Stomach (tissue), 8 donors: ENCODE measurements at regions not wholly inside any gene's neighbourhood (a gene's known extent, or its start where the extent isn't known, plus 50 kb on each side); places are given as distances from the start of the nearest gene placed in this dataset.
A peak's percentile ranks its signal among the peaks of the same experiment; 100 is the strongest.

Experiments used
- DNase-seq, 2 donors: peaks; one replicate each; pipeline versions ENCODE4 v3.0.0 to v3.0.0-alpha.2; 2013 to 2019
- H3K27ac ChIP-seq, 5 donors: fragments of 200-600 bp in 4 of 5; sonication (generic) in 4 of 5; one replicate each; pipeline ENCODE4 v1.5.1; 2013 to 2019; ENCODE audit warnings: mild to moderate bottlenecking in 1 of 5, moderate library complexity in 1 of 5
- H3K27me3 ChIP-seq, 3 donors: fragments of 200-600 bp; sonication (generic); one replicate each; pipeline ENCODE4 v1.5.1; 2017 to 2019; ENCODE audit warnings: mixed run types in 1 of 3
- H3K36me3 ChIP-seq, 4 donors: fragments of 200-600 bp; sonication (generic); 1 replicate in 3 of 4; 2 replicates in 1 of 4; pipeline ENCODE4 v1.5.1; 2016 to 2019
- H3K4me1 ChIP-seq, 4 donors: fragments of 200-600 bp; sonication (generic); one replicate each; pipeline ENCODE4 v1.5.1; 2016 to 2019
- H3K4me3 ChIP-seq, 4 donors: fragments of 200-600 bp; sonication (generic) in 3 of 4; one replicate each; pipeline ENCODE4 v1.5.1; 2016 to 2019; ENCODE audit warnings: mild to moderate bottlenecking in 1 of 4
- H3K9me3 ChIP-seq, 4 donors: fragments of 200-600 bp; sonication (generic); one replicate each; pipeline ENCODE4 v1.5.1; 2016 to 2019
- EP300 ChIP-seq: sonication (generic); formaldehyde crosslinking; IDR thresholded peaks from one replicate; pipeline ENCODE4 v1.6.1; 2017; ENCODE audit warnings: antibody characterized with exemption
- POLR2A ChIP-seq, 4 donors: fragments of 450-650 bp; IDR thresholded peaks; one replicate each; pipeline ENCODE4 v1.6.1; 2016; ENCODE audit warnings: antibody characterized with exemption in 4 of 4, control low read depth in 2 of 4, mild to moderate bottlenecking in 1 of 4, moderate library complexity in 1 of 4
- POLR2AphosphoS5 ChIP-seq, 3 donors: sonication (generic); formaldehyde crosslinking; IDR thresholded peaks; one replicate each; pipeline ENCODE4 v1.6.1; 2016; ENCODE audit warnings: antibody characterized with exemption in 3 of 3
- WGBS, 5 donors: extraction: QIAGEN DNeasy Blood & Tissue Kit in 3 of 5; methylation state at CpG; one replicate each; pipeline versions ENCODE4 v1.1.5 to v1.1.7; 2013 to 2018; 5-methylcytosine and 5-hydroxymethylcytosine counted together
- intact Hi-C: fragments of 100-400 bp; cut with DNase I; formaldehyde crosslinking; loops from one replicate; pipeline ENCODE4 v1.15.1; 2023; ENCODE audit warnings: low total_unique reads
- TF ChIP-seq, protein P1 (sequence below), 7 experiments: fragments of 450-650 bp in 4 of 7; fragments of 200-600 bp in 3 of 7; sonication (generic) in 3 of 7; IDR thresholded peaks; one replicate each; pipeline ENCODE4 v1.5.1; 2016 to 2019; ENCODE audit warnings: antibody characterized with exemption in 7 of 7, control low read depth in 2 of 7, mild to moderate bottlenecking in 1 of 7
- donor health status: healthy with polysubstance abuse.
- donor health status: Bipolar disorder and iron deficiency.
- donor health status: healthy.

DNA sequence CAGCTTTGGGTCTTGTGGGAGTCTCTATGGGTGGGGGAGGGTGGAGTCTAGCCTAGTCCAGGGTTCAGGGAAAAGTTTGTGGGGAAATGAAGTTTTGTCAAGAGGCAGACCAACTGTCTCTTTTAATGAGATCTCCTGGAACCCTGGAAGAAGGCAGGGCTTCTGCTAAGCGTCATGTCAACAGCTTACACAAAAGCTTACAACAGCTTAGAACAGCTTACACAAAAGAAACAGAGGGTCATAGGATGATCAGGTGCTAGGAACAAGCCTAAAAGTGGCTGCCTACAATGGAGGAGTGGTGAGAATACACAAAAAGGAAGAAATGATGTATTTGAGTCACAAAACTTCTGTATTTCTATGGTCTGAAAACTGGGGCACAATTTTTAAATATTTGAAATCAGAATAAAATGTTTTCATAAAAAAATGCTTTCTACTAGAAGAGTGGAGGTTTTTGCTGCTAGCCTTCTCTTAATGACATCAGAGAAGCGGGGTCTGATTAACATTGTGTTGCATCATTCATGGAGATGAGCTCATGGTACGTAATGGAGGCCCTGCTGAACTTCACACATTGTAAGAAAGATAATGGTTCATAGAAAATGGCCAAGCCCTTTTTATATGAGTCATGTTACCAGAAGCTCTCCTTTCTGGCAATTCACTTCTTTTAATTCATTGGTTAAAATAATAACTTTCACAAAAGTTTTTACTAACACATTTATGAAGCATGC is 351.0 kb downstream of the PIK3C3 start:
- Histone ChIP-seq H3K27me3 (no peaks in the 10 kb centered on the region), H3K27ac (no peak overlapping the region), H3K4me3 (no peak overlapping the region), H3K36me3 (no peaks in the 10 kb centered on the region), H3K4me1 (no peaks in the 10 kb centered on the region), H3K9me3 (no peaks in the 10 kb centered on the region)
- intact Hi-C loops: no loop called here
- DNase-seq: no peak
- TF ChIP-seq EP300 (no peak), POLR2AphosphoS5 (IDR thresholded peaks at IDR 0.05) (no peak), POLR2A (IDR thresholded peaks at IDR 0.05) (no peak)
- TF ChIP-seq, protein P1, sequence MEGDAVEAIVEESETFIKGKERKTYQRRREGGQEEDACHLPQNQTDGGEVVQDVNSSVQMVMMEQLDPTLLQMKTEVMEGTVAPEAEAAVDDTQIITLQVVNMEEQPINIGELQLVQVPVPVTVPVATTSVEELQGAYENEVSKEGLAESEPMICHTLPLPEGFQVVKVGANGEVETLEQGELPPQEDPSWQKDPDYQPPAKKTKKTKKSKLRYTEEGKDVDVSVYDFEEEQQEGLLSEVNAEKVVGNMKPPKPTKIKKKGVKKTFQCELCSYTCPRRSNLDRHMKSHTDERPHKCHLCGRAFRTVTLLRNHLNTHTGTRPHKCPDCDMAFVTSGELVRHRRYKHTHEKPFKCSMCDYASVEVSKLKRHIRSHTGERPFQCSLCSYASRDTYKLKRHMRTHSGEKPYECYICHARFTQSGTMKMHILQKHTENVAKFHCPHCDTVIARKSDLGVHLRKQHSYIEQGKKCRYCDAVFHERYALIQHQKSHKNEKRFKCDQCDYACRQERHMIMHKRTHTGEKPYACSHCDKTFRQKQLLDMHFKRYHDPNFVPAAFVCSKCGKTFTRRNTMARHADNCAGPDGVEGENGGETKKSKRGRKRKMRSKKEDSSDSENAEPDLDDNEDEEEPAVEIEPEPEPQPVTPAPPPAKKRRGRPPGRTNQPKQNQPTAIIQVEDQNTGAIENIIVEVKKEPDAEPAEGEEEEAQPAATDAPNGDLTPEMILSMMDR (IDR thresholded peaks at IDR 0.05): no peak
- 63 to 90% (median 86%) methylated on average over 3 of the region's 3 CpGs for WGBS, 5 donors

- intact Hi-C loops: no loop called here
- no peak for DNase-seq
- TF ChIP-seq POLR2A (IDR thresholded peaks at IDR 0.05) (no peak), EP300 (no peak), POLR2AphosphoS5 (IDR thresholded peaks at IDR 0.05) (no peak)
- TF ChIP-seq, protein P1 (IDR thresholded peaks at IDR 0.05): no peak
- H3K27me3 ChIP-seq: no peaks in the 10 kb centered on the region
- H3K4me3 ChIP-seq: no peak overlapping the region
- no peaks in the 10 kb centered on the region for H3K9me3 ChIP-seq
- H3K36me3 ChIP-seq: no peaks in the 10 kb centered on the region
- no peaks in the 10 kb centered on the region for H3K4me1 ChIP-seq
- no peak overlapping the region for H3K27ac ChIP-seq
These were observed 351.6 kb downstream of the PIK3C3 start for GRCh38 chr18:42306594-42306980.

DNA sequence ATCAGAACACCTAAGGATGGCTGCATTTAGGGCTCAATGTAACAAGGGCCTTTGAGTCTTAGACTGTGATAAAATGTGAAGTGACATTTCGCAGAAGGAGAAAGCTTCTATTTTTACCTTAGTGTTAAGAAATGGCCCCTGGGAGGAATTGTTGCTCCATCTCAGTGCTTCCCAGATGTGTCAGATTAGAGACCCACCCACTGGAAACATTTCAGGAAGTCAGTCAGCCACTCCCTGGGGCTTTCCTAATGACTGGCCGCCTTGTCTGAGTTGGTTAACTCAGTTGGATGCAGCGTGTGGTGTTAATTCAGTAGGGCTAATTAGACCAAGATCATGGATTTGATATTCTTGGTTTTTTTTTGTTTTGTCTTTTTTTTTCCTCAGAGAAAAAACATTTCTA is 355.9 kb downstream of the PIK3C3 start:
- Histone ChIP-seq H3K4me1 (no peaks in the 10 kb centered on the region), H3K27ac (no peak overlapping the region), H3K9me3 (no peaks in the 10 kb centered on the region), H3K4me3 (no peak overlapping the region), H3K27me3 (no peaks in the 10 kb centered on the region), H3K36me3 (no peaks in the 10 kb centered on the region)
- 56 to 87% (median 82%) methylated on average over 3 of the region's 3 CpGs for WGBS, 5 donors
- TF ChIP-seq POLR2AphosphoS5 (IDR thresholded peaks at IDR 0.05): no peak
- no peak for TF ChIP-seq POLR2A (IDR thresholded peaks at IDR 0.05)
- no peak for DNase-seq
- intact Hi-C loops: loop anchor here (10.0 kb wide), 1 partner anchor 56 kb away; no protein-coding TSS in a partner anchor

DNA sequence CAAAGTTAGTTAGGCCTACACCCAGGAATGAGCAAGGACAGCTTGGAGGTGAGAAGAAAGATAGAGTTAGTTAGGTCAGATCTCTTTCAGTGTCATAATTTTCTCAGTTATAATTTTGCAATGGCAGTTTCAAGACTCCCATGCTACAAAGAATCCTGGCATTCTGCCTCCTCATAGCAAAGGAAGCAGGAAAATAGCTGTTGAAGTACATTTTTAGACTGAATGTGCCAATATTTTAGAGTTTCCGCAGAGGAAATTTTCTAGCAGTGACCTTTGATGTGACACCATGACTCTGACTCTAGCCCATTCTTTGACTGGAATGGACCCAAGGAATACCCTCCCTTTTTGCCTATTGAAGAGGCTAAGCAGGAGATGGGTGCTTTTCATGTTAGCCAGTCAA is 371.7 kb downstream of the PIK3C3 start:
- intact Hi-C loops: no loop called here
- H3K36me3 ChIP-seq: no peaks in the 10 kb centered on the region
- TF ChIP-seq POLR2A (IDR thresholded peaks at IDR 0.05) (no peak), POLR2AphosphoS5 (IDR thresholded peaks at IDR 0.05) (no peak)
- peak in 1 of 2 donors; percentile 18 for DNase-seq
- no peaks in the 10 kb centered on the region for H3K4me1 ChIP-seq
- H3K27ac ChIP-seq: no peak overlapping the region
- H3K9me3 ChIP-seq: no peaks in the 10 kb centered on the region
- H3K4me3 ChIP-seq: no peak overlapping the region
- H3K27me3 ChIP-seq: no peaks in the 10 kb centered on the region
- WGBS, 5 donors: 76 to 95% (median 93%) methylated on average over 1 of the region's 1 CpG

- H3K27me3 ChIP-seq: no peaks in the 10 kb centered on the region
- no peak overlapping the region for H3K27ac ChIP-seq
- no peaks in the 10 kb centered on the region for H3K36me3 ChIP-seq
- no peaks in the 10 kb centered on the region for H3K9me3 ChIP-seq
- no peak for DNase-seq
- 46 to 76% (median 69%) methylated on average over 1 of the region's 1 CpG for whole genome bisulfite sequencing, 5 donors
- TF ChIP-seq, protein P1 (IDR thresholded peaks at IDR 0.05): no peak
- TF ChIP-seq EP300: no peak
- TF ChIP-seq POLR2AphosphoS5 (IDR thresholded peaks at IDR 0.05): no peak
- no peak for TF ChIP-seq POLR2A (IDR thresholded peaks at IDR 0.05)
- H3K4me1 ChIP-seq: no peaks in the 10 kb centered on the region
- intact Hi-C loops: no loop called here
- H3K4me3 ChIP-seq: no peak overlapping the region
These were observed 373.9 kb downstream of the PIK3C3 start for GRCh38 chr18:42328931-42329330.
